Keratinocyte (primary cell): ENCODE measurements at regions not wholly inside any gene's neighbourhood (a gene's known extent, or its start where the extent isn't known, plus 50 kb on each side); places are given as distances from the start of the nearest gene placed in this dataset.

ENCODE experiments used
- DNase-seq: peaks from one replicate; pipeline ENCODE4 v3.0.0-alpha.2; 2011; ENCODE audit warnings: low read depth, missing footprints, low spot score
- FAIRE-seq: peaks from 2 replicates; lab custom pipeline; 2011; peaks lifted over from hg19 to GRCh38; lab: Jason Lieb, UNC
- H2AFZ ChIP-seq: 2 replicates; pipeline ENCODE4 v1.6.0; 2012; ENCODE audit warnings: low read length, control low read depth, inconsistent platforms; ENCODE audit not compliant: control insufficient read depth
- H3K27ac ChIP-seq: 2 replicates; pipeline ENCODE4 v1.5.1; 2011; ENCODE audit warnings: low read length; ENCODE audit not compliant: control insufficient read depth, insufficient read depth
- H3K27me3 ChIP-seq: 3 replicates; pipeline ENCODE4 v1.6.0; 2011; ENCODE audit warnings: low read length; ENCODE audit not compliant: control insufficient read depth, insufficient read depth; ENCODE audit errors: extremely low read depth
- H3K36me3 ChIP-seq, 2 experiments: 2 replicates in 1 of 2; 3 replicates in 1 of 2; pipeline ENCODE4 v1.5.1; 2011; ENCODE audit warnings: low read length in 2 of 2, mild to moderate bottlenecking in 1 of 2; ENCODE audit not compliant: control insufficient read depth in 2 of 2, insufficient read depth in 2 of 2; ENCODE audit errors: extremely low read depth in 1 of 2
- H3K4me1 ChIP-seq: 3 replicates; pipeline ENCODE4 v1.5.1; 2011; ENCODE audit warnings: low read length; ENCODE audit not compliant: control insufficient read depth, insufficient read depth; ENCODE audit errors: extremely low read depth
- H3K4me2 ChIP-seq: 3 replicates; pipeline ENCODE4 v1.6.0; 2011; ENCODE audit warnings: low read depth, low read length; ENCODE audit not compliant: control insufficient read depth, insufficient read depth; ENCODE audit errors: extremely low read depth
- H3K4me3 ChIP-seq, 3 experiments: fragments of 200-600 bp in 1 of 3; sonication (generic) in 1 of 3; 2 replicates in 2 of 3; 3 replicates in 1 of 3; pipeline ENCODE4 v1.5.1; 2011 to 2016; ENCODE audit warnings: low read length in 3 of 3, mild to moderate bottlenecking in 3 of 3, control low read depth in 2 of 3, inconsistent platforms in 1 of 3, low read depth in 1 of 3, mixed read lengths in 1 of 3, mixed run types in 1 of 3, moderate library complexity in 1 of 3; ENCODE audit not compliant: control insufficient read depth in 2 of 3, insufficient read depth in 2 of 3; ENCODE audit errors: extremely low read depth in 1 of 3
- H3K79me2 ChIP-seq: 2 replicates; pipeline ENCODE4 v1.6.0; 2012; ENCODE audit warnings: low read length; ENCODE audit not compliant: control insufficient read depth, insufficient read depth
- H3K9ac ChIP-seq: 3 replicates; pipeline ENCODE4 v1.6.0; 2011; ENCODE audit warnings: low read length; ENCODE audit not compliant: control insufficient read depth, insufficient read depth; ENCODE audit errors: extremely low read depth
- H3K9me1 ChIP-seq: 3 replicates; pipeline ENCODE4 v1.6.0; 2011; ENCODE audit warnings: low read length; ENCODE audit not compliant: control insufficient read depth, insufficient read depth; ENCODE audit errors: extremely low read depth
- H3K9me3 ChIP-seq: 2 replicates; pipeline ENCODE4 v1.5.1; 2012; ENCODE audit warnings: low read depth, low read length; ENCODE audit not compliant: control insufficient read depth
- H4K20me1 ChIP-seq: 3 replicates; pipeline ENCODE4 v1.6.0; 2011; ENCODE audit warnings: low read length; ENCODE audit not compliant: control insufficient read depth, insufficient read depth; ENCODE audit errors: extremely low read depth
- CTCF ChIP-seq, 3 experiments: IDR thresholded peaks in 1 of 3; conservative IDR thresholded peaks in 1 of 3; optimal IDR thresholded peaks in 1 of 3; 2 replicates in 2 of 3; 3 replicates in 1 of 3; pipeline versions ENCODE3 to v1.5.1; 2011; ENCODE audit warnings: low read length in 3 of 3, mild to moderate bottlenecking in 3 of 3, moderate library complexity in 2 of 3, control low read depth in 1 of 3, inconsistent platforms in 1 of 3; ENCODE audit not compliant: insufficient read depth in 2 of 3; ENCODE audit errors: extremely low read depth in 1 of 3
- EZH2 ChIP-seq: IDR thresholded peaks from one replicate; pipeline ENCODE4 v1.6.1; 2012; ENCODE audit warnings: inconsistent platforms, mild to moderate bottlenecking, low read length, moderate library complexity
- dilution Hi-C: fragments of 300-500 bp; cut with MboI; formaldehyde crosslinking; loops from one replicate; pipeline ENCODE4 v1.7.0; 2020; ENCODE audit warnings: low sequenced_read_pairs; ENCODE audit not compliant: extremely low pct_ligation_motif_present

GRCh38 chr4:20326977-20327376, 75.3 kb downstream of the SLIT2 start:
- H3K79me2 ChIP-seq = peaks cover 6% of the 10 kb centered on the region
- dilution Hi-C loops = no loop called here

DNA sequence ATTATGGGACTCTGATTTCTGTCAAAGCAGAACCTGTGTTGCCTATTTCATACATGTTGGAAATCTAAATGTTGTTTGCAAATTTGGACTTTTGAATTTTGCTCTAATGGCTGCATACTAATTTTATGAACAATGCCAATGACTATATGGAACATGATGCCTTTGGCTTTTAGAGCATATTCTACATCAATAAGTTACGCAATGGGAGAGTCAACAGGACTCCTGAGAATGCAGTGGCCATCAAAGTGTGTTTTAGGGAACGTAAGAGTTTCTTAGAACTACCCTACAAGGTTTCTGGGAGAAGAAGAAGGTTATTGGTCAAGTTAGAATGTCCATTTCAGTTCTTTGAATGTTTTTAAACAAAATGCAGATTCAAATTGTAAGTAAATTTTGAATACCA, 76.1 kb downstream of the SLIT2 start:
- DNase-seq = no peak
- Histone ChIP-seq H3K9me1 (no peaks in the 10 kb centered on the region), H3K4me3 (no peak overlapping the region), H3K4me2 (no peak overlapping the region), H3K27ac (no peak overlapping the region), H3K27me3 (no peaks in the 10 kb centered on the region), H3K79me2 (peaks cover 8% of the 10 kb centered on the region), H3K36me3 (no peaks in the 10 kb centered on the region), H3K4me1 (no peaks in the 10 kb centered on the region), H2AFZ (no peak overlapping the region), H4K20me1 (no peaks in the 10 kb centered on the region), H3K9ac (no peak overlapping the region), H3K9me3 (no peaks in the 10 kb centered on the region)
- dilution Hi-C loops = no loop called here
- no peak for TF ChIP-seq EZH2
- TF ChIP-seq CTCF (optimal IDR thresholded peaks at IDR 0.05 in 1 of 3, IDR thresholded peaks at IDR 0.05 in 1 of 3, conservative IDR thresholded peaks at IDR 0.05 in 1 of 3; ENCODE audit: extremely low read depth in 1 of 3, insufficient read depth in 2 of 3, low read length in 3 of 3) = no peak
- peak; percentile 67 for FAIRE-seq

More at GRCh38 chr4:20326977-20327376, 75.3 kb downstream of the SLIT2 start:
- H2AFZ ChIP-seq = no peak overlapping the region
- DNase-seq = no peak
- H4K20me1 ChIP-seq = no peaks in the 10 kb centered on the region
- FAIRE-seq = no peak
- no peaks in the 10 kb centered on the region for H3K4me1 ChIP-seq
- no peaks in the 10 kb centered on the region for H3K9me3 ChIP-seq
- H3K36me3 ChIP-seq = no peaks in the 10 kb centered on the region
- H3K9ac ChIP-seq = no peak overlapping the region
- H3K4me2 ChIP-seq = no peak overlapping the region
- H3K27me3 ChIP-seq = no peaks in the 10 kb centered on the region
- no peak overlapping the region for H3K4me3 ChIP-seq
- no peak for TF ChIP-seq EZH2
- TF ChIP-seq CTCF (optimal IDR thresholded peaks at IDR 0.05 in 1 of 3, IDR thresholded peaks at IDR 0.05 in 1 of 3, conservative IDR thresholded peaks at IDR 0.05 in 1 of 3; ENCODE audit: extremely low read depth in 1 of 3, insufficient read depth in 2 of 3, low read length in 3 of 3) = no peak
- no peak overlapping the region for H3K27ac ChIP-seq
- H3K9me1 ChIP-seq = no peaks in the 10 kb centered on the region
